IMR-90 (cell line): ENCODE measurements at regions not wholly inside any gene's neighbourhood (a gene's known extent, or its start where the extent isn't known, plus 50 kb on each side); places are given as distances from the start of the nearest gene placed in this dataset.

ENCODE experiments used
- FOS ChIP-seq: fragments of 150-350 bp; IDR thresholded peaks from 2 replicates; pipeline ENCODE4 v1.6.1; 2016; ENCODE audit warnings: low read depth, low read length
- MAZ ChIP-seq: IDR thresholded peaks from 2 replicates; pipeline ENCODE4 v1.6.1; 2012; ENCODE audit warnings: low read depth, mild to moderate bottlenecking, low read length, improper control_type of control experiment, moderate library complexity, borderline replicate concordance
- POLR2A ChIP-seq: IDR thresholded peaks from 2 replicates; pipeline ENCODE4 v1.6.1; 2012; ENCODE audit warnings: mild to moderate bottlenecking, low read depth, low read length
- RAD21 ChIP-seq: IDR thresholded peaks from 2 replicates; pipeline ENCODE4 v1.6.1; 2012; ENCODE audit warnings: low read length, improper control_type of control experiment
- RFX5 ChIP-seq: IDR thresholded peaks from 2 replicates; pipeline ENCODE4 v1.8.0; 2012; ENCODE audit warnings: low read depth, mild to moderate bottlenecking, low read length, moderate library complexity
- SMC3 ChIP-seq: fragments of 150-350 bp; IDR thresholded peaks from 2 replicates; pipeline ENCODE4 v1.6.1; 2016; ENCODE audit warnings: low read depth, mild to moderate bottlenecking, antibody characterized with exemption, low read length, moderate library complexity
- USF2 ChIP-seq: fragments of 150-350 bp; IDR thresholded peaks from 2 replicates; pipeline ENCODE4 v1.6.1; 2017; ENCODE audit warnings: mild to moderate bottlenecking, antibody characterized with exemption, low read length, low read depth
- TF ChIP-seq, protein P1 (sequence below): conservative IDR thresholded peaks from 2 replicates; pipeline ENCODE4 v1.5.1; 2012; ENCODE audit warnings: mild to moderate bottlenecking, low read depth, low read length, improper control_type of control experiment

DNA sequence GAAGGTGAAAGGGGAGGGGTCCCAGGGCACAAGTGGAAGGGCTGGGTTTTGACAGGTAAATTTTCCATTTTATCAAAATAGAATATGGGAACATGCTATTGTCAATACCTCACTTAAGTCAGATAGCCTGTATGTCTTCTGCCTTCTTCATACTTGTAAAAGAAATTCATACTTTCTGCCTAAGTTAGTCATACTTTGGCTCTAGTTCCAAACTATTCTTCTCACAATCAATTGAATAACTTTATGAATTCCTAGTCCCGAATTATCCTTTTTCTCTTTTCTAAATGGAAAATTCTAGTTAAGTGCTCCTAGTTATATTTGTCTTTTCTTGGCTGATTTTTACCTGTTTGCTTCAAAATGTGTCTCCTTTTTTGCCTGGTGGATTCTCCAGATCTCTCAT is 271.4 kb downstream of the CSNK1G3 start:
- TF ChIP-seq RAD21, result no peak
- TF ChIP-seq RFX5, result no peak
- no peak for TF ChIP-seq FOS
- TF ChIP-seq, protein P1, sequence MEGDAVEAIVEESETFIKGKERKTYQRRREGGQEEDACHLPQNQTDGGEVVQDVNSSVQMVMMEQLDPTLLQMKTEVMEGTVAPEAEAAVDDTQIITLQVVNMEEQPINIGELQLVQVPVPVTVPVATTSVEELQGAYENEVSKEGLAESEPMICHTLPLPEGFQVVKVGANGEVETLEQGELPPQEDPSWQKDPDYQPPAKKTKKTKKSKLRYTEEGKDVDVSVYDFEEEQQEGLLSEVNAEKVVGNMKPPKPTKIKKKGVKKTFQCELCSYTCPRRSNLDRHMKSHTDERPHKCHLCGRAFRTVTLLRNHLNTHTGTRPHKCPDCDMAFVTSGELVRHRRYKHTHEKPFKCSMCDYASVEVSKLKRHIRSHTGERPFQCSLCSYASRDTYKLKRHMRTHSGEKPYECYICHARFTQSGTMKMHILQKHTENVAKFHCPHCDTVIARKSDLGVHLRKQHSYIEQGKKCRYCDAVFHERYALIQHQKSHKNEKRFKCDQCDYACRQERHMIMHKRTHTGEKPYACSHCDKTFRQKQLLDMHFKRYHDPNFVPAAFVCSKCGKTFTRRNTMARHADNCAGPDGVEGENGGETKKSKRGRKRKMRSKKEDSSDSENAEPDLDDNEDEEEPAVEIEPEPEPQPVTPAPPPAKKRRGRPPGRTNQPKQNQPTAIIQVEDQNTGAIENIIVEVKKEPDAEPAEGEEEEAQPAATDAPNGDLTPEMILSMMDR, result no peak
- no peak for TF ChIP-seq POLR2A
- TF ChIP-seq USF2, result no peak
- TF ChIP-seq MAZ, result no peak
- TF ChIP-seq SMC3, result no peak
